Ovary (tissue), 3 donors: ENCODE measurements at regions not wholly inside any gene's neighbourhood (a gene's known extent, or its start where the extent isn't known, plus 50 kb on each side); places are given as distances from the start of the nearest gene placed in this dataset.

Source experiments
- EP300 ChIP-seq: sonication (generic); formaldehyde crosslinking; IDR thresholded peaks from one replicate; pipeline ENCODE4 v1.6.1; 2017; ENCODE audit warnings: antibody characterized with exemption
- POLR2A ChIP-seq: fragments of 450-650 bp; IDR thresholded peaks from one replicate; pipeline ENCODE4 v1.6.1; 2017; ENCODE audit warnings: antibody characterized with exemption, mild to moderate bottlenecking, moderate library complexity
- TF ChIP-seq, protein P1 (sequence below), 3 donors: fragments of 450-650 bp in 2 of 3; fragments of 200-600 bp in 1 of 3; IDR thresholded peaks; one replicate each; pipeline versions ENCODE4 v1.5.1 to v1.8.0; 2016 to 2022; ENCODE audit warnings: antibody characterized with exemption in 3 of 3, mild to moderate bottlenecking in 1 of 3
- donor health status: DM: no; HTN: no; CAD: no.

DNA sequence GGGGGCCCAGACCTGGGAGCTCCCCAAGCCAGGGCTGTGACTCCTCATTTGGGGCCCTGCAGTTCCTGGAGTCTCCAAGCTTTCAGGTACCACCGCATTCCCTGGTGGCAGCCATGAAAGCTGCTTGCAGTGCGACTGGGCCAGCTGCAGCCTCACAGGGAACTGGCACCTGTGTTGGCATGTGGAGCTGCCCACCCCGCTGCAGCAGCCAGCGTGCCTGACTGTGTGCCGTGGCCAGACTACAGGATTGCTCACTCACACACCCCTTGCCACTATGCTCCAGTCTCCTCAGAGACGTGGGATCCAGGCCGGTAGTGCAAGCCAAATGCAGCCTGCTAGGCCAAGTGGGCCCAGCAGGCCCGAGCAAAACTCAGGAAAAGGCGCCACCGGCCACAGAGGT lies 450.7 kb downstream of the COL12A1 start:
- TF ChIP-seq, protein P1, sequence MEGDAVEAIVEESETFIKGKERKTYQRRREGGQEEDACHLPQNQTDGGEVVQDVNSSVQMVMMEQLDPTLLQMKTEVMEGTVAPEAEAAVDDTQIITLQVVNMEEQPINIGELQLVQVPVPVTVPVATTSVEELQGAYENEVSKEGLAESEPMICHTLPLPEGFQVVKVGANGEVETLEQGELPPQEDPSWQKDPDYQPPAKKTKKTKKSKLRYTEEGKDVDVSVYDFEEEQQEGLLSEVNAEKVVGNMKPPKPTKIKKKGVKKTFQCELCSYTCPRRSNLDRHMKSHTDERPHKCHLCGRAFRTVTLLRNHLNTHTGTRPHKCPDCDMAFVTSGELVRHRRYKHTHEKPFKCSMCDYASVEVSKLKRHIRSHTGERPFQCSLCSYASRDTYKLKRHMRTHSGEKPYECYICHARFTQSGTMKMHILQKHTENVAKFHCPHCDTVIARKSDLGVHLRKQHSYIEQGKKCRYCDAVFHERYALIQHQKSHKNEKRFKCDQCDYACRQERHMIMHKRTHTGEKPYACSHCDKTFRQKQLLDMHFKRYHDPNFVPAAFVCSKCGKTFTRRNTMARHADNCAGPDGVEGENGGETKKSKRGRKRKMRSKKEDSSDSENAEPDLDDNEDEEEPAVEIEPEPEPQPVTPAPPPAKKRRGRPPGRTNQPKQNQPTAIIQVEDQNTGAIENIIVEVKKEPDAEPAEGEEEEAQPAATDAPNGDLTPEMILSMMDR (IDR thresholded peaks at IDR 0.05), result no peak
- no peak for TF ChIP-seq POLR2A
- TF ChIP-seq EP300, result no peak
